ENCODE measurements at regions not wholly inside any gene's neighbourhood (a gene's known extent, or its start where the extent isn't known, plus 50 kb on each side); places are given as distances from the start of the nearest gene placed in this dataset.
A peak's percentile ranks its signal among the peaks of the same experiment; 100 is the strongest.

GRCh38 chr13:74070513-74070912 lies 63.7 kb downstream of the KLF12 start:
- H3K4me1 ChIP-seq (ENCODE audit: insufficient read depth, low read length, severe bottlenecking), result peaks cover 67% of the 10 kb centered on the region
- H4K20me1 ChIP-seq (ENCODE audit: insufficient read depth, low read length), result no peaks in the 10 kb centered on the region
- peak overlapping the region; percentile 71 for H3K27ac ChIP-seq (ENCODE audit: low read depth, low read length, poor library complexity, severe bottlenecking)
- no peak overlapping the region for H2AFZ ChIP-seq (ENCODE audit: low read length)
- H3K27me3 ChIP-seq (ENCODE audit: insufficient read depth, low read length), result no peaks in the 10 kb centered on the region
- no peak for TF ChIP-seq CTCF (IDR thresholded peaks at IDR 0.05; ENCODE audit: low read length)
- no peak for TF ChIP-seq EZH2 (IDR thresholded peaks at IDR 0.05; ENCODE audit: borderline replicate concordance, low read length)
- H3K4me3 ChIP-seq (ENCODE audit: low read depth, low read length, poor library complexity, severe bottlenecking), result peak overlapping the region; percentile 6
- H3F3A ChIP-seq (ENCODE audit: insufficient read depth, low read length), result no peaks in the 10 kb centered on the region
- H3K9me2 ChIP-seq (ENCODE audit: low read depth, low read length), result no peaks in the 10 kb centered on the region
- no peaks in the 10 kb centered on the region for H3K9me3 ChIP-seq (ENCODE audit: low read length)
- no peak overlapping the region for H3K9ac ChIP-seq (ENCODE audit: low read length)
- H3K36me3 ChIP-seq (ENCODE audit: insufficient read depth, low read length), result peaks cover 6% of the 10 kb centered on the region
- peak overlapping the region; percentile 24 for H3K4me2 ChIP-seq (ENCODE audit: low read length)
- peaks cover 6% of the 10 kb centered on the region; the same call in 1 of the 2 replicates for H3K79me2 ChIP-seq (ENCODE audit: insufficient read depth, low read length)

- Histone ChIP-seq H3F3A (ENCODE audit: insufficient read depth, low read length) (no peaks in the 10 kb centered on the region), H3K27ac (ENCODE audit: low read depth, low read length, poor library complexity, severe bottlenecking) (peak overlapping the region; percentile 71), H4K20me1 (ENCODE audit: insufficient read depth, low read length) (no peaks in the 10 kb centered on the region), H3K9me3 (ENCODE audit: low read length) (no peaks in the 10 kb centered on the region), H3K36me3 (ENCODE audit: insufficient read depth, low read length) (peaks cover 6% of the 10 kb centered on the region), H2AFZ (ENCODE audit: low read length) (no peak overlapping the region), H3K27me3 (ENCODE audit: insufficient read depth, low read length) (no peaks in the 10 kb centered on the region), H3K9ac (ENCODE audit: low read length) (no peak overlapping the region), H3K9me2 (ENCODE audit: low read depth, low read length) (no peaks in the 10 kb centered on the region), H3K4me2 (ENCODE audit: low read length) (peak overlapping the region; percentile 24), H3K79me2 (ENCODE audit: insufficient read depth, low read length) (peaks cover 6% of the 10 kb centered on the region; the same call in 1 of the 2 replicates), H3K4me1 (ENCODE audit: insufficient read depth, low read length, severe bottlenecking) (peaks cover 65% of the 10 kb centered on the region), H3K4me3 (ENCODE audit: low read depth, low read length, poor library complexity, severe bottlenecking) (peak overlapping the region; percentile 6)
- TF ChIP-seq CTCF (IDR thresholded peaks at IDR 0.05; ENCODE audit: low read length), result no peak
- no peak for TF ChIP-seq EZH2 (IDR thresholded peaks at IDR 0.05; ENCODE audit: borderline replicate concordance, low read length)
Measured at GRCh38 chr13:74070065-74070464, 64.1 kb downstream of the KLF12 start.

- TF ChIP-seq EZH2 (IDR thresholded peaks at IDR 0.05; ENCODE audit: borderline replicate concordance, low read length) (no peak), CTCF (IDR thresholded peaks at IDR 0.05; ENCODE audit: low read length) (no peak)
- Histone ChIP-seq H3F3A (ENCODE audit: insufficient read depth, low read length) (peaks cover 2% of the 10 kb centered on the region; the same call in 1 of the 2 replicates), H3K79me2 (ENCODE audit: insufficient read depth, low read length) (peaks cover 13% of the 10 kb centered on the region), H4K20me1 (ENCODE audit: insufficient read depth, low read length) (no peaks in the 10 kb centered on the region), H3K27me3 (ENCODE audit: insufficient read depth, low read length) (no peaks in the 10 kb centered on the region), H3K4me2 (ENCODE audit: low read length) (no peak overlapping the region), H3K27ac (ENCODE audit: low read depth, low read length, poor library complexity, severe bottlenecking) (no peak overlapping the region), H2AFZ (ENCODE audit: low read length) (no peak overlapping the region), H3K9me2 (ENCODE audit: low read depth, low read length) (no peaks in the 10 kb centered on the region), H3K4me1 (ENCODE audit: insufficient read depth, low read length, severe bottlenecking) (peaks cover 65% of the 10 kb centered on the region), H3K9ac (ENCODE audit: low read length) (no peak overlapping the region), H3K36me3 (ENCODE audit: insufficient read depth, low read length) (peaks cover 6% of the 10 kb centered on the region), H3K4me3 (ENCODE audit: low read depth, low read length, poor library complexity, severe bottlenecking) (no peak overlapping the region), H3K9me3 (ENCODE audit: low read length) (no peaks in the 10 kb centered on the region)
Measured at GRCh38 chr13:74068471-74068870, 65.7 kb downstream of the KLF12 start.
